ENCODE measurements at regions not wholly inside any gene's neighbourhood (a gene's known extent, or its start where the extent isn't known, plus 50 kb on each side); places are given as distances from the start of the nearest gene placed in this dataset.
A peak's percentile ranks its signal among the peaks of the same experiment; 100 is the strongest.
"Not testable (repeated sequence)": the region's sequence is repeated elsewhere in the genome, so short reads cannot be mapped to it uniquely, and the experiment has no call there.

DNA sequence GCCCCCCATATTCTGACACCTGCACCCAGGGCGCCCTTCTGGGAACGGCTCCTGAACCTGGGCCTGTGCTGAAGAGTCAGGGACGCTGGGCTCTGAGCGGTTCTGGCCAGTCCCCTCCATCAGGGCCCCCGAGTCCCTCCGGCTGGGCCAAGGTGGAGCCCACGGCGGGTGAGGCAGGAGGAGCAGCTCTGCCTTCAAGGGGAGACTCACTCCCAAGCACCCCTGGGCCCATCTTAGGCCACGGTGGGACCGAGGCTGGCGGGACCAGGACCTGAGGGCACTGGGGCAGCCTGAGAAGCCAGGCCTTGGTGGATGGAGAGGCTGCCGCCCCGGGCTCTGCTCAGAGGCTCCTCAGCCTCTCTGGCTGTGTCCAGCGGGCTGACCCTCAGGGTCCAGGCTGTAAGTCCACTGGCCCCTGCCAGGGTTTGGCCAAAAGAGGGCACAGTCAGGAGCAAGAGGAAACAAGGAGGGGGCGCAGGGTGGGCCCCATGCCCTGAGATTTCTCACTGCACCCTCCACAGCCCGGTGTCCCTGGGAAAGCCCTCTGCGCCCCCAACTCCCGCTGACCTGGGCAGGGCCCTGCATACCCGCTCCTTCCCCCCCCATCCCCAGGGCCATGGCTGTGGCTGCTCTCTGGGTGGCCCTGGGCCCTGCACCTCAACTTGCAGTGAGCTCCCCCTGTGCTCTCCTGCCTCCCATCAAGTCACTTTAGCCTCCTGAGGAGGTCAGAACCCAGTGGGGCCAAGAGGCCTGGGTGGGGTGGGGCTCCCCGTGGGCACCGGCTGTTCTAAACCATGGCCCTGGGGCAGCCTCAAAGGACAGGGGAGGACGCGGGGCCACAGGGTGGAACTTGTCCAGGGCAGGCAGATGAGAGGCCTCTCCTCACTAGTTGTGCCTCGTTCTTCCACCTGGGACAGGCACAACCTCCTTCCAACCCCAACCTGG, 266.4 kb upstream of the SFSWAP start:
- no peak for DNase-seq

DNA sequence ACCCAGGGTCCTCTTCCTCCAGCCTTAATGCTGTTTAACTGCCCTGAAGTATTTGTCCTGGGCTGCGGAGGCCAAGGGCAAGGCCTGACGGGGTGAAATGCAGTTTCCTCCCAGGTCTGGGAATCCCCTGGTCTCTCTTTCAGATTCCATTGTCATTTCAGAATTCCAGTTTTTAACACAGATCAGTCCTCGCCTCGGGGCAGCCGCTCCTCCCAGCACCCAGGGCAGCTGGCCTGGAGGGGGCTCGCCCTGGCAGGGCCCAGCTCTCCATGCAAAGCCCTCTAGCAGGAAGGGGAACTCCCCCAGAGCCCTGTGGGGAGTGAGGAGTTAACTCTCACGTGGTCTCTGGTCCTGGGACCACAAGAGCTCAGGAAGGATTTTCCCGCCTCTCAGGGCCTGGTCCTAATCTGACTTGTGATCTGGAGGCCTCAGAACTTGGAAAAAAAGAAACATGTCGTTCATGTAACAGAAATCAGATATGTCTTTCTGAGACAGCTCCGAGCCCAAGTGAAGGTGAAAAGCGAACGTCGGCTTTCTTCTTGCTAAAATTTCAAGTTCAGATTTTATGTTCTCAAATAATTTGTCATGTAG, 265.6 kb upstream of the SFSWAP start:
- peak; percentile 2 for DNase-seq

GRCh38 chr12:131445795-131446194, 265.1 kb upstream of the SFSWAP start:
- no peak for DNase-seq

GRCh38 chr12:131447636-131448035, 263.3 kb upstream of the SFSWAP start:
- DNase-seq = not testable (repeated sequence)

GRCh38 chr12:131448254-131448795, 262.6 kb upstream of the SFSWAP start:
- no peak for DNase-seq

DNA sequence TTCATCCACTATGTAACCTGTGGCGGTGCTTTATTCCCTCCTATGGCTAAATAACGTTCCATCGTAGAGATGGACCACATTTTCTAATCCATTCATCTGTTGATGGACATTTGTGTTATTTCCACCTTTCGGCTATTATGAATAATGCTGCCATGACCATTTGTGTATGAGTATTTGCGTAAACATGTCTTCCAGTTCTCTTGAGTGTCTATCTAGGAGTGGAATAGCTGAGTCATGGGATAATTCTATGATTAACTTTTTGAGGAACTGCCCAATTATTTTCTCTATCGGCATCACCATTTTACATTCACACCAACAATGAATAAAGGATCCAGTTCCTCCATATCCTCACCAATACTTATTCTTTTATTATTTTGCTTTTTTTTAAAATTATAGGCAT, 261.9 kb upstream of the SFSWAP start:
- DNase-seq = no peak

GRCh38 chr12:131452444-131452860, 258.4 kb upstream of the SFSWAP start:
- peak; percentile 46 for DNase-seq

GRCh38 chr12:131454418-131455217, 256.3 kb upstream of the SFSWAP start:
- DNase-seq = peak; percentile 44

- DNase-seq = no peak
These were observed 255.7 kb upstream of the SFSWAP start for GRCh38 chr12:131455218-131455506.

DNA sequence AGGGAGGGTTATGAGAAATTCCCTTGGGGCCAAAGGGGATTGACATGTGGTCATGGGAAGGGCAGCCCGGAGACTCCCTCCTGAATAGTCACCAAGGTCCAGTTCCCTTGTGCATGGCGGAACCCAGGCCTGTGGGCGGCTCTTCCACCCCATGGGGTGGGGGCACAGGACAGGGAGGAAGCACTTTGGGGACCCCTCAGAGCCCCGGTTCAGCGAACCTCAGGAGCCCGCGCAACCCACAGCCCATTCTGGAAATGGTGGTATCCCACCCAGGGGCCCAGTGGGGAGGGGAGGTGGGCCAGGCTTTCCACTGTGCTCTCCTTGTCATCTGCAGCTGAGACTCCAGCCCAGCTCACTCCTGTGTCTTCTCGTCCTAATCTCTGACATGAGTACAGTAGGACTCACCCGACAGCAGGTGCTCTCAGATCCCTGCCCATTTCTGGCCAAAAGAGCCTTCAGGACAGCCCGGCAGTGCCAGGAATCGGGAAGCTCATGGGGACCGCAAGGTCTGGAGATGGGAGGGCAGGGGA, 255.2 kb upstream of the SFSWAP start:
- DNase-seq = no peak

- no peak for DNase-seq
These were observed 254.4 kb upstream of the SFSWAP start for GRCh38 chr12:131456301-131457027.

GRCh38 chr12:131457028-131457310, 253.9 kb upstream of the SFSWAP start:
- DNase-seq = no peak

DNA sequence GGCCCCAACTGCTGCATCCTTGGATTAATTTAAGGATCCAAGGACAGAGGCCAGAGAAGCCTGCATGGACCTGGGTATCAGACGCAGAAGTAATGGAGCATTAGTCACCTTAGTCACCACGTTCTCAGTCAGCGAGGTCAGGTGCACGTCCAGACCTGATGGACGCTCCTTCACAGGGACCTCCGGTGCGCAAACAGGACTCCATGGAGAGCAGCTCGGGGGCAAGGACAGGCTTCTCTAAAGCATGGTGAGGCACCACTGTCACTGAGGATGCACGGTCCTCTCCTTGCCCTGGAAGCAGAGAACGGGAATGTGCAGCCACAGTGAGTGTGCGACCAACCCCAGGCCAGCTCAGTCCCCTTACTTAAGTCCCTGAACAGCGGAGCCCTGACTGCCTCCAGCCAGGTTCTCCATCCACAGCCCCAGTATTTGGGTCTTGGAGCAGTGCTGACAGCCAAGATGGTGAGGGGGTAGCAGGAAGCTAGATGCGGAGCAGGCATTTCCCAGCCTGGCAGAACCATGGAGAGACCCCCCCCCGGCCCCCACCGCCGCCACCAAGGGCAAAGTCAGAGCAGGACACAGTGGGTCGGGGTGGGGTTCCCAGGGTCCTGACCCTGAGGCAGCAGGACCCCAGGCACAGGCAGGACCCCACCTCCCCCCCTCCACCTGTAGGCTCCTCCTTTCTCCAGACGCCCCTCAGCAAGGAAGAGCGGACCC, 253.4 kb upstream of the SFSWAP start:
- no peak for DNase-seq

DNA sequence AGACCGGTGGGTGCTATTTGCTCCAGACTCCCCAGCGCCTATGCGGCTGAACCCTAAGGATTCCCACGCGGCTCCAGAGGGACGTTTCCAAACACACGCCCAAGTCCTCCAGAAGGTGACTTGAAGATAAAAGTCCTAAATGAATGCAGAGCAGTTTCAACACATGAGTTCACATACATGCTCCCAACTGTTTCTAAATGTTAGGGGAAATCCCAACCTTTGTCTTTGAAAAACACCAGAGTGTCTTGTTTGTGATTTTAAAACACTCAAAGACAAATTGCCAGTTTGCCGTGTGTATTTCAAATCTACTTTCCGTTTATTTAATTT, 252.9 kb upstream of the SFSWAP start:
- no peak for DNase-seq

- DNase-seq = no peak
These were observed 251.7 kb upstream of the SFSWAP start for GRCh38 chr12:131458931-131459772.

- no peak for DNase-seq
These were observed 251.0 kb upstream of the SFSWAP start for GRCh38 chr12:131459773-131460365.

- DNase-seq = no peak
These were observed 250.4 kb upstream of the SFSWAP start for GRCh38 chr12:131460520-131460919.

- DNase-seq = no peak
These were observed 249.8 kb upstream of the SFSWAP start for GRCh38 chr12:131461096-131461495.

DNA sequence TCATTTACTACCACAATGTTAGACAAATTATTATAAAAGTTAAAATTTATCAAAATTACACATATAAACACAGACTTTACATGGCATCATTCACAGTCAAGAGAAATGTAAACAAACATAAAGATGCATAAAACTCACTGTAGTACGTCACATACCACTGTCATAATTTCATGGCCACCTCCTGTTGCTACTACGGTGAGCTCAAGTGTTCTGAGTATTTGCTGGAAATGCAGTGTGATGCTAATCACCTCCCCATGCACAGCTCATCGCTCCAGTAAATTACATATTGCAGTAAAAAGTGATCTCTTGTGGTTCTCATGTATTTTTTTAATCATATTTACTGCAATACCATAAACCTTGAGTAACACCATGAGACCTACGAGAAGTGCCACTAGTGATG, 247.7 kb upstream of the SFSWAP start:
- no peak for DNase-seq

- no peak for DNase-seq
These were observed 246.8 kb upstream of the SFSWAP start for GRCh38 chr12:131464081-131464480.

DNA sequence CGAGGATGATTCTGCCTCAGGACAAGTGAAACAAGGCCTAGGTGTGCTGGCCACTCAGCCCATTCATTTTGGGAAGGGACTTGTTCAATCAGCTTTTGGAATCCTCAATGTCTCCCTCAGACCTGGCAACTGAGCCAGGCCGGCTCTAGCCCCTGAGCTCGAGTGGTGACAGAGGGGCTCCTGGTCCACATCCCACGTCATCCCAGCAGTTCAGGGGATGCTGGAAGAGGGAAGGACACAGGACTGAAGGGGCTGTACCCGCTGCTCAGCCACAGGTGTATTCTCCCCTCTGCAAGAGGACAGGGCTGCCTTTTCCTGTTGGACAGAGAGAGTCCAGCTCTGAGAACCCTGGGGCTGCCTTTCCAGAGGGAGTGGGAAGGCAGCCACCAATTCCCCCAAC, 244.6 kb upstream of the SFSWAP start:
- no peak for DNase-seq

All from activated CD4-positive, alpha-beta T cell treated with anti-CD3 and anti-CD28 coated beads, Interleukin-2, amount 50 U/mL, for 16 hours (primary cell).